GM23338 (cell line): ENCODE measurements at regions not wholly inside any gene's neighbourhood (a gene's known extent, or its start where the extent isn't known, plus 50 kb on each side); places are given as distances from the start of the nearest gene placed in this dataset.
A peak's percentile ranks its signal among the peaks of the same experiment; 100 is the strongest.
"Not testable (repeated sequence)": the region's sequence is repeated elsewhere in the genome, so short reads cannot be mapped to it uniquely, and the experiment has no call there.

Source experiments
- ATAC-seq: fragments of 200-7000 bp; cut with Tn5 transposase; 3 replicates; pipeline ENCODE4 v1.9.1; 2020
- DNase-seq: peaks from one replicate; pipeline ENCODE4 v3.0.0-alpha.2; 2015; ENCODE audit warnings: low spot score
- H2AFZ ChIP-seq: fragments of 200-600 bp; sonication (generic); 2 replicates; pipeline ENCODE4 v1.8.0; 2016; ENCODE audit warnings: antibody characterized with exemption, mild to moderate bottlenecking, moderate library complexity
- H3F3A ChIP-seq: fragments of 200-600 bp; sonication (generic); replicated peaks from 2 replicates; pipeline ENCODE4 v1.8.0; 2017; ENCODE audit warnings: antibody characterized with exemption, mixed run types, low read depth
- H3K27ac ChIP-seq: fragments of 200-600 bp; sonication (generic); 2 replicates; pipeline ENCODE4 v1.6.1; 2016; ENCODE audit warnings: low read depth
- H3K27me3 ChIP-seq: fragments of 200-600 bp; sonication (generic); 2 replicates; pipeline ENCODE4 v1.8.0; 2016; ENCODE audit warnings: mild to moderate bottlenecking, mixed run types, moderate library complexity; ENCODE audit not compliant: insufficient read depth
- H3K36me3 ChIP-seq: fragments of 200-600 bp; sonication (generic); 2 replicates; pipeline ENCODE4 v1.8.0; 2016; ENCODE audit warnings: mild to moderate bottlenecking; ENCODE audit not compliant: insufficient read depth
- H3K4me1 ChIP-seq: fragments of 200-600 bp; sonication (generic); 2 replicates; pipeline ENCODE4 v1.8.0; 2016; ENCODE audit warnings: mild to moderate bottlenecking, moderate library complexity; ENCODE audit not compliant: insufficient read depth
- H3K4me2 ChIP-seq: fragments of 200-600 bp; sonication (generic); 2 replicates; pipeline ENCODE4 v1.7.1; 2017; ENCODE audit warnings: mixed run types
- H3K4me3 ChIP-seq: fragments of 200-600 bp; sonication (generic); 2 replicates; pipeline ENCODE4 v1.6.1; 2016; ENCODE audit warnings: mixed run types
- H3K79me2 ChIP-seq: fragments of 200-600 bp; sonication (generic); replicated peaks from 2 replicates; pipeline ENCODE4 v1.8.0; 2017; ENCODE audit warnings: mild to moderate bottlenecking; ENCODE audit not compliant: insufficient read depth
- H3K9me2 ChIP-seq: fragments of 200-600 bp; sonication (generic); 2 replicates; pipeline ENCODE4 v1.8.0; 2017; ENCODE audit not compliant: insufficient read depth
- H4K20me1 ChIP-seq: fragments of 200-600 bp; sonication (generic); replicated peaks from 2 replicates; pipeline ENCODE4 v1.8.0; 2017; ENCODE audit warnings: mild to moderate bottlenecking; ENCODE audit not compliant: insufficient read depth
- H3K27ac Mint-ChIP-seq: 2 replicates; pipeline ENCODE4 v1.8.0; 2020; ENCODE audit warnings: inconsistent platforms, mild to moderate bottlenecking, moderate library complexity, mixed read lengths
- H3K27me3 Mint-ChIP-seq: 3 replicates; pipeline ENCODE4 v1.8.0; 2022; ENCODE audit warnings: low read depth, mild to moderate bottlenecking, moderate library complexity, mixed read lengths, inconsistent platforms; ENCODE audit not compliant: insufficient read depth, poor library complexity
- H3K36me3 Mint-ChIP-seq: 3 replicates; pipeline ENCODE4 v1.8.0; 2021; ENCODE audit warnings: low read depth, mild to moderate bottlenecking, inconsistent platforms, moderate library complexity, mixed read lengths
- H3K4me1 Mint-ChIP-seq: 3 replicates; pipeline ENCODE4 v1.8.0; 2020; ENCODE audit warnings: mild to moderate bottlenecking, inconsistent platforms, mixed read lengths
- H3K4me3 Mint-ChIP-seq: 3 replicates; pipeline ENCODE4 v1.8.0; 2021; ENCODE audit warnings: moderate library complexity, mild to moderate bottlenecking, inconsistent platforms, mixed read lengths
- H3K9me3 Mint-ChIP-seq: 3 replicates; pipeline ENCODE4 v1.8.0; 2020; ENCODE audit warnings: moderate library complexity, mild to moderate bottlenecking, inconsistent platforms, mixed read lengths
- POLR2AphosphoS5 ChIP-seq: IDR thresholded peaks from 2 replicates; pipeline ENCODE4 v1.6.1; 2016; ENCODE audit warnings: antibody characterized with exemption, low read depth
- TF ChIP-seq, protein P1 (sequence below): IDR thresholded peaks from one replicate; pipeline ENCODE4 v1.6.1; 2018; ENCODE audit warnings: antibody characterized with exemption; ENCODE audit not compliant: unreplicated experiment

DNA sequence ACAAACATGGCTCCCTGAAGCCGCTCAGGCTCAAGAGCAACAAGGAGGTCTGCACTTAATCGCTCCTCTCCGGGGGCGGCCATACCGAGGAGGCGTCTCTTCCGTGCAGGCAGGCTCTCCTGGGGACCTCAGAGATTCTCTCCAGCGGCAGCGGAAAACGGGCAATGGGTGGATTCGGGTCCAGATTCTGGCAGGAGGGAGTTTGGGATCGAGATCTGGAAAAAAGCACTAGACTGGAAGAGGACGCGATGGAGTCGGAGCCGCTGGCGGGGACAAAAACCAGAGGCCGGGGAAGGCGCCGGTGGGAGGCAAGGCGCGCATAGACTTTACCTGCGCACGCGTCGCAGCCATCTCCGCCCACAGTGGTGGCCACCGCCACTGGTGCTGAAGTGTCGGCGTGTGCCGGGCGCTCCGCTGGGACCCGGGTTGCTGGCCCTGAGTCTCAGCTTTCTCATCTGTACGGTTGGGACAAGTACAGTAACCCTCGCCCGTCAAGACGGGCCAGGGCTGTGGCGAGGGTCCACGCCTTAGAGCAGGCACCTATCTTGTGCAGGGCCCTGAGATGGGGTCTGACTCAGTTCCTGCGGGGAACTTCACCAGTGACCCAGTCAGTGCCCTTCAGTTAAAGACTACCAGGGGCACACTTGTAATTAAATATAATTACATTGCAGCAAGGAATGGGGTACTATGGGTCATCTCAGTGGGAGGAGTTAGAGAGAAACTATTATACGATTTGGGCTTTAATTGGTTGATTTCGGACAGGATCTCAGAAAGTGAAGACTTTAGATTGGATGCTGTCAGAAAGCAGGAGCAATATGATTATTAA lies 454.1 kb downstream of the SPATA31A1 start:
- H3K4me1 ChIP-seq, H3K36me3 ChIP-seq, H3K79me2 ChIP-seq, H3K36me3 Mint-ChIP-seq, H3F3A ChIP-seq, H3K9me2 ChIP-seq, H3K9me3 Mint-ChIP-seq, H3K27me3 ChIP-seq, H3K4me1 Mint-ChIP-seq, H3K27me3 Mint-ChIP-seq, H4K20me1 ChIP-seq: not testable (repeated sequence)
- Mint-ChIP-seq H3K4me3 (peak overlapping the region; percentile 92), H3K27ac (peak overlapping the region; percentile 99)
- peak overlapping the region; percentile 52 for H3K4me3 ChIP-seq
- peak overlapping the region; percentile 69 for H3K4me2 ChIP-seq
- TF ChIP-seq POLR2AphosphoS5, result 0 out of 2 replicates have a peak, but pooled peaks have one; percentile 26
- TF ChIP-seq, protein P1, sequence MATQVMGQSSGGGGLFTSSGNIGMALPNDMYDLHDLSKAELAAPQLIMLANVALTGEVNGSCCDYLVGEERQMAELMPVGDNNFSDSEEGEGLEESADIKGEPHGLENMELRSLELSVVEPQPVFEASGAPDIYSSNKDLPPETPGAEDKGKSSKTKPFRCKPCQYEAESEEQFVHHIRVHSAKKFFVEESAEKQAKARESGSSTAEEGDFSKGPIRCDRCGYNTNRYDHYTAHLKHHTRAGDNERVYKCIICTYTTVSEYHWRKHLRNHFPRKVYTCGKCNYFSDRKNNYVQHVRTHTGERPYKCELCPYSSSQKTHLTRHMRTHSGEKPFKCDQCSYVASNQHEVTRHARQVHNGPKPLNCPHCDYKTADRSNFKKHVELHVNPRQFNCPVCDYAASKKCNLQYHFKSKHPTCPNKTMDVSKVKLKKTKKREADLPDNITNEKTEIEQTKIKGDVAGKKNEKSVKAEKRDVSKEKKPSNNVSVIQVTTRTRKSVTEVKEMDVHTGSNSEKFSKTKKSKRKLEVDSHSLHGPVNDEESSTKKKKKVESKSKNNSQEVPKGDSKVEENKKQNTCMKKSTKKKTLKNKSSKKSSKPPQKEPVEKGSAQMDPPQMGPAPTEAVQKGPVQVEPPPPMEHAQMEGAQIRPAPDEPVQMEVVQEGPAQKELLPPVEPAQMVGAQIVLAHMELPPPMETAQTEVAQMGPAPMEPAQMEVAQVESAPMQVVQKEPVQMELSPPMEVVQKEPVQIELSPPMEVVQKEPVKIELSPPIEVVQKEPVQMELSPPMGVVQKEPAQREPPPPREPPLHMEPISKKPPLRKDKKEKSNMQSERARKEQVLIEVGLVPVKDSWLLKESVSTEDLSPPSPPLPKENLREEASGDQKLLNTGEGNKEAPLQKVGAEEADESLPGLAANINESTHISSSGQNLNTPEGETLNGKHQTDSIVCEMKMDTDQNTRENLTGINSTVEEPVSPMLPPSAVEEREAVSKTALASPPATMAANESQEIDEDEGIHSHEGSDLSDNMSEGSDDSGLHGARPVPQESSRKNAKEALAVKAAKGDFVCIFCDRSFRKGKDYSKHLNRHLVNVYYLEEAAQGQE, result peak; percentile 46
- peak overlapping the region; percentile 34; the same call in 1 of the 2 replicates for H3K27ac ChIP-seq
- peak overlapping the region; percentile 53; the same call in 1 of the 2 replicates for H2AFZ ChIP-seq
- ATAC-seq (peak; percentile 87), DNase-seq (peak; percentile 70)

DNA sequence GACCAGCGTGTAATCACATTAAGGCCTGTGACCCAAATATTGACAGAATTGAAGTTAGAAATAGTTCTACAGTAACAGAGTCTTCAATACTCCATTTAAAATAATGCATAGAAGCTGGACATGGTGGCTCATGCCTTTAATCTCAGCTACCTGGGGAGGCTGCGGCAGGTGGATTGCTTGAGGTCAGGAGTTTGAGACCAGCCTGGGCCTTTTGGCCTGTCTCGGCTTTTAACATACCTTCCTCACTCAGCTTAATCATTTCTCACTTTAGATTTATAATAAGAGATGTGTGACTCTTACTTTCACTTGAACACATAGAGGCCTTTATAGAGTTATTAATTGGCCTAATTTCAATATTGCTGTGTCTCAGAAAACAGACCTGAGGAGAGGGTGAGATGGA lies 454.9 kb downstream of the SPATA31A1 start:
- H3K36me3 Mint-ChIP-seq, H3K9me3 Mint-ChIP-seq, H3K4me3 Mint-ChIP-seq, ATAC-seq, H3K27me3 ChIP-seq, H4K20me1 ChIP-seq, H3K9me2 ChIP-seq, H3K4me2 ChIP-seq, H2AFZ ChIP-seq, H3K36me3 ChIP-seq, DNase-seq, H3K27ac Mint-ChIP-seq, H3K79me2 ChIP-seq, H3K27me3 Mint-ChIP-seq, H3K27ac ChIP-seq, H3K4me1 Mint-ChIP-seq, H3K4me3 ChIP-seq, H3K4me1 ChIP-seq, H3F3A ChIP-seq: not testable (repeated sequence)

DNA sequence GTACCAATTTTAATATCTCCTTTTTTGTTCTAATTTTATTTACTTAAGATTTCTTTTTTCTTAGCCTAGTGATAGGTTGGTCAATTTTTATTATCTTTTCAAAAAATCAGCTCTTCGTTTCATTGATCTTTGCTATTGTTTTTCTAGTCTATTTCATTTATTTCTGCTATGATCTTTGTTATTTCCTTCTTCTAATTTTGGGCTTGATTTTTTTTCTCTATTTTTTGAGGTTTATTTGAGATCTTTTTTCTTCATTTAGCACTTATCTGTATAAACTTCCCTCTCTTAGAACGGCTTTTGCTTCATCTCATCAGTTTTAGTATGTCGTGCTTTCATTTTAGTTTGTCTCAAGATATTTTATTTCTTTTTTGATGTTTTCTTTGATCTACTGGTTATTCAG lies 456.1 kb downstream of the SPATA31A1 start:
- not testable (repeated sequence) for DNase-seq, H3K36me3 Mint-ChIP-seq, H3K4me1 ChIP-seq, H3K27ac ChIP-seq, H3K9me2 ChIP-seq, H3K27ac Mint-ChIP-seq, H3K4me1 Mint-ChIP-seq, H3K36me3 ChIP-seq, H3K4me3 Mint-ChIP-seq, H3K27me3 ChIP-seq, H3K4me3 ChIP-seq, H4K20me1 ChIP-seq, H3K79me2 ChIP-seq, H3F3A ChIP-seq, H3K9me3 Mint-ChIP-seq, ATAC-seq, H3K27me3 Mint-ChIP-seq, H2AFZ ChIP-seq, H3K4me2 ChIP-seq
